ENCODE measurements at regions not wholly inside any gene's neighbourhood (a gene's known extent, or its start where the extent isn't known, plus 50 kb on each side); places are given as distances from the start of the nearest gene placed in this dataset.
A peak's percentile ranks its signal among the peaks of the same experiment; 100 is the strongest.

DNA sequence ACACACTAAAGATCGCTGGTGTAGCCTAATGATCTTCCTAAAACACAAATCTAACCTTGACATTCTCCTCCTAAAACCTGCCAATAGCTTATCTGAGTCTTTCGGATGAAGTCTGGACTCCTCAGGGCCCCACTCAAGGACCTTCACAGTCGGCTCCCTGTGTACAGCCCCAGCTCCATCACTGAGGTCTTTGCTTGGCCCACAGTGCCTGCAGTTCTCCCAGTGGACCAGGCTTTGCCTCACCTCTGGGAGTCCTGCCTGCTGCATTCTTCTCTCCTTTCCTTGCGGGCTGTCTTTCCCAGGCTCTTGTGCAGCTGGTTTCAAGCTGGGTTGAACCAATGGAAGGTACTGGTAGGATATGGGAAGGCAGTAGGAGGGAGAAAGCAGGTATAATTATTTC, 122.6 kb upstream of the FERMT1 start:
- Mint-ChIP-seq H3K9me3 (peaks cover 3% of the 10 kb centered on the region), H3K4me1 (ENCODE audit: low read depth) (no peaks in the 10 kb centered on the region)

GRCh38 chr20:6241591-6241990, 118.8 kb upstream of the FERMT1 start:
- peaks cover 3% of the 10 kb centered on the region for H3K9me3 Mint-ChIP-seq
- H3K27ac Mint-ChIP-seq = no peak overlapping the region
- H3K4me1 Mint-ChIP-seq (ENCODE audit: low read depth) = no peaks in the 10 kb centered on the region
- H3K36me3 Mint-ChIP-seq (ENCODE audit: low read depth) = no peaks in the 10 kb centered on the region
- no peaks in the 10 kb centered on the region for H3K27me3 Mint-ChIP-seq (ENCODE audit: low read depth)
- no peak overlapping the region for H3K4me3 Mint-ChIP-seq
- no peak for DNase-seq (ENCODE audit: low spot score)

More for the DNA sequence above, 122.6 kb upstream of the FERMT1 start:
- DNase-seq (ENCODE audit: low spot score) = no peak
- Mint-ChIP-seq H3K27ac (no peak overlapping the region), H3K36me3 (ENCODE audit: low read depth) (no peaks in the 10 kb centered on the region), H3K4me3 (no peak overlapping the region), H3K27me3 (ENCODE audit: low read depth) (no peaks in the 10 kb centered on the region)

- Mint-ChIP-seq H3K9me3 (peaks cover 3% of the 10 kb centered on the region), H3K4me3 (no peak overlapping the region), H3K36me3 (ENCODE audit: low read depth) (no peaks in the 10 kb centered on the region), H3K4me1 (ENCODE audit: low read depth) (no peaks in the 10 kb centered on the region), H3K27ac (no peak overlapping the region), H3K27me3 (ENCODE audit: low read depth) (no peaks in the 10 kb centered on the region)
- DNase-seq (ENCODE audit: low spot score) = no peak
These were observed 117.2 kb upstream of the FERMT1 start for GRCh38 chr20:6240059-6240458.

GRCh38 chr20:6238421-6238820, 115.6 kb upstream of the FERMT1 start:
- Mint-ChIP-seq H3K4me3 (no peak overlapping the region), H3K4me1 (ENCODE audit: low read depth) (no peaks in the 10 kb centered on the region), H3K27ac (no peak overlapping the region), H3K36me3 (ENCODE audit: low read depth) (no peaks in the 10 kb centered on the region), H3K9me3 (no peaks in the 10 kb centered on the region), H3K27me3 (ENCODE audit: low read depth) (no peaks in the 10 kb centered on the region)
- no peak for DNase-seq (ENCODE audit: low spot score)

GRCh38 chr20:6235510-6235909, 112.7 kb upstream of the FERMT1 start:
- no peak for DNase-seq (ENCODE audit: low spot score)
- Mint-ChIP-seq H3K27ac (no peak overlapping the region), H3K36me3 (ENCODE audit: low read depth) (no peaks in the 10 kb centered on the region)

GRCh38 chr20:6232436-6232835, 109.6 kb upstream of the FERMT1 start:
- DNase-seq (ENCODE audit: low spot score) = no peak
- Mint-ChIP-seq H3K4me1 (ENCODE audit: low read depth) (no peaks in the 10 kb centered on the region), H3K9me3 (no peaks in the 10 kb centered on the region), H3K36me3 (ENCODE audit: low read depth) (no peaks in the 10 kb centered on the region), H3K27me3 (ENCODE audit: low read depth) (no peaks in the 10 kb centered on the region), H3K4me3 (no peak overlapping the region), H3K27ac (no peak overlapping the region)

More at GRCh38 chr20:6235510-6235909, 112.7 kb upstream of the FERMT1 start:
- Mint-ChIP-seq H3K4me1 (ENCODE audit: low read depth) (no peaks in the 10 kb centered on the region), H3K4me3 (no peak overlapping the region), H3K9me3 (no peaks in the 10 kb centered on the region), H3K27me3 (ENCODE audit: low read depth) (no peaks in the 10 kb centered on the region)

DNA sequence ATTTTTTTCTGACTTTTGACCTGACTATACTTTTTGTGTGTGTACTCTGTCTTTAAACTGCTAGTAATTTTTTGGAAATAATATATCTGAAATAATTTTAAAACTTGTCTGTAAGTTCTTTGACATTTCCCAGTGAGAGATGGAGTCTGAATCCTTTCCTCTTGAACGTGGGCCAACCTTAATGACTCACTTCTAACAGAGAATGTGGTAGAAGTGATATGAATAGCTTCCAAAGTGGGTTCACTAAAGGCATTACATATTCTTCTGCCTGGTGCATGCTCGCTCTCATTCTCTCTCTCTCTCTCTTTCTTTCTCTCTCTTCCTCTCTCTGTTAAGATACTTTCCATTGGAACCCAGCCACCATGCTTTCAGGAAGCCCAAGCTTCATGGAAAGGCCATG, 108.7 kb upstream of the FERMT1 start:
- Mint-ChIP-seq H3K27ac (no peak overlapping the region), H3K9me3 (no peaks in the 10 kb centered on the region), H3K4me1 (ENCODE audit: low read depth) (no peaks in the 10 kb centered on the region), H3K36me3 (ENCODE audit: low read depth) (no peaks in the 10 kb centered on the region), H3K4me3 (no peak overlapping the region), H3K27me3 (ENCODE audit: low read depth) (no peaks in the 10 kb centered on the region)
- DNase-seq (ENCODE audit: low spot score) = no peak

GRCh38 chr20:6228302-6228843, 105.5 kb upstream of the FERMT1 start:
- H3K4me3 Mint-ChIP-seq = no peak overlapping the region
- no peaks in the 10 kb centered on the region for H3K4me1 Mint-ChIP-seq (ENCODE audit: low read depth)
- DNase-seq (ENCODE audit: low spot score) = no peak
- H3K9me3 Mint-ChIP-seq = peaks cover 4% of the 10 kb centered on the region
- H3K36me3 Mint-ChIP-seq (ENCODE audit: low read depth) = no peaks in the 10 kb centered on the region
- H3K27ac Mint-ChIP-seq = no peak overlapping the region
- H3K27me3 Mint-ChIP-seq (ENCODE audit: low read depth) = no peaks in the 10 kb centered on the region

DNA sequence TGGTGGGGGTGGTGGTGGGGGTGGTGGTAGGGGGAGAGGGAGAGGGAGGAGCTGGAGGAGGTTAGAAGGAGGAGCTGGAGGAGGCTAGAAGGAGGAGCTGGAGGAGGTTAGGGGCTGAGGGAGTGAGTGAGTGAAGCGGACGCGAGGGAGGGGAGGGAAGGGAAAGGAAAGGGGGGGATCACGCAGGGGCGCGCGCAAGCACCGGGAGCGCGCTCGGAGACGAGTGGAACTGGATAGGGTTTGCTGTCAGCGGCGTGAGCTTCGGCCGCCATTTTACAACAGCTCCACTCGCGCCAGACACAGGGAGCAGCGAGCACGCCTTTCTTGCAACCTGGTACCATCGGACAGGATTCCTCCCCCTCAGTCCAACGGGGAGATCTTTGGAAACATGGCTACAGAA, 90.5 kb upstream of the FERMT1 start:
- Mint-ChIP-seq H3K9me3 (no peaks in the 10 kb centered on the region), H3K4me1 (ENCODE audit: low read depth) (no peaks in the 10 kb centered on the region), H3K36me3 (ENCODE audit: low read depth) (no peaks in the 10 kb centered on the region), H3K27ac (no peak overlapping the region), H3K27me3 (ENCODE audit: low read depth) (no peaks in the 10 kb centered on the region), H3K4me3 (no peak overlapping the region)
- no peak for DNase-seq (ENCODE audit: low spot score)

DNA sequence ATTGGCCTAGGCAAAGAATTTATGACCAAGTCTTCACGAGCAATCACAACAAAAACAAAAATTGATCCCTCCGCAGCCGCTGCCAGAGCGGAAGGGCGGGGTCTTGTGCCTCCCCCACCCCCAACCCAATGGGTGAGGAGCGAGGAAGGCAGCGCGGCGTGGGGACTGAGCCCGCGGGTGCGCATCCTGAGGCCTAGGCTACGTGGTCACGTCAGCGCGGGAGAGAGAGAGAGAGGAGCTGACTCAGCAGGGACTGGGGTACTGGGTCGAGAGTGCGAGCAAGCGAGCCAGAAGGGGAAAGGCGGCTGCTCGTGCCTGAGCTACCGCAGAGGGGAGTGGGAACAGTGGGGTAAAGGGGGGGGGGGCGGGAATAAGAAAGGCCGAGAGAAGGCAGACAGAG, 90.1 kb upstream of the FERMT1 start:
- no peak overlapping the region for H3K4me3 Mint-ChIP-seq
- H3K27me3 Mint-ChIP-seq (ENCODE audit: low read depth) = no peaks in the 10 kb centered on the region
- H3K36me3 Mint-ChIP-seq (ENCODE audit: low read depth) = no peaks in the 10 kb centered on the region
- no peak for DNase-seq (ENCODE audit: low spot score)
- no peaks in the 10 kb centered on the region for H3K9me3 Mint-ChIP-seq
- no peak overlapping the region for H3K27ac Mint-ChIP-seq
- no peaks in the 10 kb centered on the region for H3K4me1 Mint-ChIP-seq (ENCODE audit: low read depth)

GRCh38 chr20:6209093-6209492, 86.3 kb upstream of the FERMT1 start:
- H3K27me3 Mint-ChIP-seq (ENCODE audit: low read depth) = no peaks in the 10 kb centered on the region
- no peaks in the 10 kb centered on the region for H3K36me3 Mint-ChIP-seq (ENCODE audit: low read depth)
- no peak overlapping the region for H3K4me3 Mint-ChIP-seq
- peak overlapping the region; percentile 22 for H3K27ac Mint-ChIP-seq
- no peaks in the 10 kb centered on the region for H3K4me1 Mint-ChIP-seq (ENCODE audit: low read depth)
- DNase-seq (ENCODE audit: low spot score) = no peak
- no peaks in the 10 kb centered on the region for H3K9me3 Mint-ChIP-seq

- no peak overlapping the region for H3K4me3 Mint-ChIP-seq
- no peaks in the 10 kb centered on the region for H3K36me3 Mint-ChIP-seq (ENCODE audit: low read depth)
- no peak overlapping the region for H3K27ac Mint-ChIP-seq
- H3K4me1 Mint-ChIP-seq (ENCODE audit: low read depth) = no peaks in the 10 kb centered on the region
- no peaks in the 10 kb centered on the region for H3K27me3 Mint-ChIP-seq (ENCODE audit: low read depth)
- DNase-seq (ENCODE audit: low spot score) = no peak
- no peaks in the 10 kb centered on the region for H3K9me3 Mint-ChIP-seq
These were observed 77.3 kb upstream of the FERMT1 start for GRCh38 chr20:6200092-6200491.

- no peak for DNase-seq (ENCODE audit: low spot score)
- H3K4me3 Mint-ChIP-seq = no peak overlapping the region
- H3K36me3 Mint-ChIP-seq (ENCODE audit: low read depth) = no peaks in the 10 kb centered on the region
- H3K27ac Mint-ChIP-seq = no peak overlapping the region
- no peaks in the 10 kb centered on the region for H3K4me1 Mint-ChIP-seq (ENCODE audit: low read depth)
- H3K27me3 Mint-ChIP-seq (ENCODE audit: low read depth) = no peaks in the 10 kb centered on the region
- H3K9me3 Mint-ChIP-seq = no peaks in the 10 kb centered on the region
These were observed 62.4 kb upstream of the FERMT1 start for GRCh38 chr20:6185268-6185667.

- no peaks in the 10 kb centered on the region for H3K4me1 Mint-ChIP-seq (ENCODE audit: low read depth)
- H3K27me3 Mint-ChIP-seq (ENCODE audit: low read depth) = no peaks in the 10 kb centered on the region
- no peak for DNase-seq (ENCODE audit: low spot score)
- H3K4me3 Mint-ChIP-seq = no peak overlapping the region
- no peaks in the 10 kb centered on the region for H3K36me3 Mint-ChIP-seq (ENCODE audit: low read depth)
- H3K27ac Mint-ChIP-seq = no peak overlapping the region
- H3K9me3 Mint-ChIP-seq = no peaks in the 10 kb centered on the region
These were observed 61.3 kb upstream of the FERMT1 start for GRCh38 chr20:6184086-6184485.

DNA sequence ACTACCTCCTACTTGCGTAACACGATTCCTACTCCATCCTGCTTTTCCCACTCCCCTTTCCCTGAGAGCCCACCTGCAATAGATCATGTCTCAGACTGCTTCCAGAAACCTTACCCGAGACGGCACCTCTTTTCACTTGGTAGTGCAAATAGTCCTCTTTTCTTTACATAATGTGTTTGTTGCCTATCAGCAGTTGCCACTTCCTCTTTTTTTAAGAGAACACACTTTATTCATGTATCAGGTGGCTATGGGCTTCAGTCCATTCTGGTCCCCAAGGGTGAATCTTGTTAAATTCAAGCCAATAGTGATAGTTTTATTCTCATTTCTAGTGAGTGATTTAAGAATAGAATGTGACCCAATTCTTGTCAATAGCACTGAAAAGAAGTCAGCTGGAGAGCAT, 57.7 kb upstream of the FERMT1 start:
- Mint-ChIP-seq H3K4me3 (no peak overlapping the region), H3K4me1 (ENCODE audit: low read depth) (no peaks in the 10 kb centered on the region), H3K9me3 (no peaks in the 10 kb centered on the region), H3K36me3 (ENCODE audit: low read depth) (no peaks in the 10 kb centered on the region), H3K27ac (no peak overlapping the region), H3K27me3 (ENCODE audit: low read depth) (no peaks in the 10 kb centered on the region)
- DNase-seq (ENCODE audit: low spot score) = no peak
